SK-N-SH (cell line): ENCODE measurements at regions not wholly inside any gene's neighbourhood (a gene's known extent, or its start where the extent isn't known, plus 50 kb on each side); places are given as distances from the start of the nearest gene placed in this dataset.

ENCODE experiments used
- CTCF ChIA-PET: fragments of 300-600, 350-600 bp; formaldehyde crosslinking; extraction: SDS; loops from one replicate; lab custom pipeline; 2021; lab: Yijun Ruan, JAX
- POLR2A ChIA-PET: fragments of 350-600 bp; sonication (Branson Sonifier 250); formaldehyde crosslinking; extraction: SDS; loops from one replicate; lab custom pipeline; 2020; ENCODE audit warnings: antibody characterized with exemption, inconsistent platforms; lab: Yijun Ruan, JAX
- DNase-seq: peaks from one replicate; pipeline ENCODE4 v3.0.0; 2012
- H2AFZ ChIP-seq: fragments of 200-600 bp; sonication (generic); 2 replicates; pipeline ENCODE4 v1.8.1; 2016; ENCODE audit warnings: antibody characterized with exemption, mild to moderate bottlenecking, low read depth
- H3F3A ChIP-seq: fragments of 200-600 bp; sonication (generic); replicated peaks from 2 replicates; pipeline ENCODE3; 2016; ENCODE audit warnings: antibody characterized with exemption, mild to moderate bottlenecking; ENCODE audit not compliant: insufficient read depth
- H3K27ac ChIP-seq, 2 experiments: fragments of 200-500 bp in 1 of 2; fragments of 200-600 bp in 1 of 2; sonication (Bioruptor generic) in 1 of 2; sonication (generic), shearing (Covaris generic) in 1 of 2; 2 replicates each; pipeline versions ENCODE4 v1.5.1 to v1.6.1; 2014 to 2016; ENCODE audit warnings: low read depth in 2 of 2, inconsistent platforms in 1 of 2, low read length in 1 of 2, mild to moderate bottlenecking in 1 of 2, mixed read lengths in 1 of 2
- H3K27me3 ChIP-seq: fragments of 200-600 bp; sonication (generic), shearing (Covaris generic); 2 replicates; pipeline ENCODE4 v1.6.1; 2016; ENCODE audit warnings: mixed run types; ENCODE audit not compliant: insufficient read depth
- H3K36me3 ChIP-seq, 2 experiments: fragments of 200-500 bp in 1 of 2; fragments of 200-600 bp in 1 of 2; sonication (Bioruptor generic) in 1 of 2; sonication (generic) in 1 of 2; replicated peaks in 1 of 2; 2 replicates each; pipeline versions ENCODE3 to v1.5.1; 2014 to 2016; ENCODE audit warnings: low read length in 1 of 2, mild to moderate bottlenecking in 1 of 2; ENCODE audit not compliant: insufficient read depth in 2 of 2, control insufficient read depth in 1 of 2
- H3K4me1 ChIP-seq, 2 experiments: fragments of 200-500 bp in 1 of 2; fragments of 200-600 bp in 1 of 2; sonication (Bioruptor generic) in 1 of 2; sonication (generic), shearing (Covaris generic) in 1 of 2; 2 replicates each; pipeline versions ENCODE4 v1.5.1 to v1.6.1; 2014 to 2016; ENCODE audit warnings: low read depth in 1 of 2, low read length in 1 of 2, mixed run types in 1 of 2; ENCODE audit not compliant: insufficient read depth in 2 of 2, control insufficient read depth in 1 of 2
- H3K4me2 ChIP-seq: fragments of 200-600 bp; sonication (generic), shearing (Covaris generic); 2 replicates; pipeline ENCODE4 v1.6.1; 2017; ENCODE audit warnings: mixed run types
- H3K4me3 ChIP-seq, 2 experiments: fragments of 200-500 bp in 1 of 2; fragments of 200-600 bp in 1 of 2; sonication (Bioruptor generic) in 1 of 2; sonication (generic), shearing (Covaris generic) in 1 of 2; 2 replicates each; pipeline versions ENCODE4 v1.5.1 to v1.8.1; 2014 to 2016; ENCODE audit warnings: low read depth in 2 of 2, inconsistent platforms in 1 of 2, low read length in 1 of 2, mild to moderate bottlenecking in 1 of 2, mixed read lengths in 1 of 2, moderate library complexity in 1 of 2
- H3K79me2 ChIP-seq: fragments of 200-600 bp; sonication (generic); 2 replicates; pipeline ENCODE4 v1.8.1; 2017; ENCODE audit warnings: mild to moderate bottlenecking; ENCODE audit not compliant: insufficient read depth
- H3K9ac ChIP-seq: fragments of 200-600 bp; sonication (generic); 2 replicates; pipeline ENCODE4 v1.6.1; 2017; ENCODE audit warnings: mixed run types
- H3K9me2 ChIP-seq: fragments of 200-600 bp; sonication (generic); 2 replicates; pipeline ENCODE4 v1.6.1; 2017; ENCODE audit warnings: mixed run types
- H3K9me3 ChIP-seq: fragments of 200-600 bp; sonication (generic); 2 replicates; pipeline ENCODE4 v1.6.1; 2017; ENCODE audit warnings: mixed run types, mild to moderate bottlenecking, moderate library complexity
- H4K20me1 ChIP-seq: fragments of 200-600 bp; sonication (generic); 2 replicates; pipeline ENCODE4 v1.6.1; 2017; ENCODE audit warnings: mild to moderate bottlenecking, mixed run types; ENCODE audit not compliant: insufficient read depth
- CHD2 ChIP-seq: fragments of 150-350 bp; IDR thresholded peaks from 2 replicates; pipeline ENCODE4 v1.6.1; 2018; ENCODE audit warnings: low read length; ENCODE audit not compliant: partially characterized antibody
- CTCF ChIP-seq: fragments of 200-600 bp; sonication (generic); IDR thresholded peaks from 2 replicates; pipeline ENCODE4 v1.6.1; 2017; ENCODE audit warnings: antibody characterized with exemption, mild to moderate bottlenecking, moderate library complexity
- ELF1 ChIP-seq: IDR thresholded peaks from 2 replicates; pipeline ENCODE4 v1.4.0; 2012
- FOXJ3 ChIP-seq: sonication (generic); formaldehyde crosslinking; IDR thresholded peaks from 2 replicates; pipeline ENCODE4 v1.5.1; 2020; ENCODE audit warnings: mild to moderate bottlenecking, missing genetic modification reagents
- FOXM1 ChIP-seq: IDR thresholded peaks from 2 replicates; pipeline ENCODE4 v1.4.0; 2012; ENCODE audit warnings: low read depth, mild to moderate bottlenecking
- GATA2 ChIP-seq: sonication (generic); formaldehyde crosslinking; IDR thresholded peaks from 2 replicates; pipeline ENCODE4 v1.5.0; 2020; ENCODE audit warnings: mild to moderate bottlenecking, missing genetic modification reagents
- IRF3 ChIP-seq: fragments of 150-350 bp; IDR thresholded peaks from 2 replicates; pipeline ENCODE4 v1.6.1; 2016; ENCODE audit warnings: mild to moderate bottlenecking, low read depth, low read length
- NFIC ChIP-seq: IDR thresholded peaks from 2 replicates; pipeline ENCODE4 v1.4.0; 2012; ENCODE audit warnings: borderline replicate concordance
- NRF1 ChIP-seq: IDR thresholded peaks from 2 replicates; pipeline ENCODE4 v1.6.1; 2012; ENCODE audit warnings: low read depth, mild to moderate bottlenecking, low read length
- POLR2AphosphoS5 ChIP-seq: IDR thresholded peaks from 2 replicates; pipeline ENCODE4 v1.6.1; 2012; ENCODE audit warnings: low read depth, low read length
- RAD21 ChIP-seq: IDR thresholded peaks from 2 replicates; pipeline ENCODE4 v1.6.1; 2012; ENCODE audit warnings: mild to moderate bottlenecking, low read length
- RCOR1 ChIP-seq: fragments of 150-350 bp; IDR thresholded peaks from 2 replicates; pipeline ENCODE4 v1.6.1; 2017; ENCODE audit warnings: antibody characterized with exemption, low read length
- RXRA ChIP-seq: IDR thresholded peaks from 2 replicates; pipeline ENCODE4 v1.4.0; 2012; ENCODE audit warnings: low read depth, mild to moderate bottlenecking, borderline replicate concordance
- TCF12 ChIP-seq: IDR thresholded peaks from 2 replicates; pipeline ENCODE4 v1.4.0; 2012
- TEAD4 ChIP-seq: IDR thresholded peaks from 2 replicates; pipeline ENCODE4 v1.4.0; 2012; ENCODE audit warnings: mild to moderate bottlenecking, borderline replicate concordance; ENCODE audit not compliant: insufficient read depth
- ZBTB33 ChIP-seq: IDR thresholded peaks from 2 replicates; pipeline ENCODE4 v1.4.0; 2012; ENCODE audit warnings: low read depth, borderline replicate concordance
- WGBS: methylation state at CpG from one replicate; pipeline ENCODE4 v1.1.6; 2017; ENCODE audit warnings: low lambda C conversion rate; 5-methylcytosine and 5-hydroxymethylcytosine counted together

GRCh38 chr2:78940998-78941397 lies 84.5 kb upstream of the REG3G start:
- TF ChIP-seq GATA2, result no peak
- TF ChIP-seq TCF12, result no peak
- TF ChIP-seq ELF1, result no peak
- no peak for DNase-seq
- no peak overlapping the region for H3K27ac ChIP-seq
- no peaks in the 10 kb centered on the region for H3F3A ChIP-seq
- H2AFZ ChIP-seq, result no peak overlapping the region
- CTCF ChIA-PET, result no interaction called here
- 38% methylated on average over 6 of the region's 6 CpGs for WGBS
- no peak overlapping the region for H3K9ac ChIP-seq
- no peak overlapping the region for H3K4me2 ChIP-seq
- no peaks in the 10 kb centered on the region for H3K79me2 ChIP-seq
- H3K36me3 ChIP-seq, result no peaks in the 10 kb centered on the region
- no peaks in the 10 kb centered on the region for H3K27me3 ChIP-seq
- no peaks in the 10 kb centered on the region; a peak in 1 of 4 replicates for H3K4me1 ChIP-seq
- no peaks in the 10 kb centered on the region for H4K20me1 ChIP-seq
- POLR2A ChIA-PET, result no interaction called here
- H3K4me3 ChIP-seq, result no peak overlapping the region
- H3K9me2 ChIP-seq, result no peaks in the 10 kb centered on the region
- H3K9me3 ChIP-seq, result no peaks in the 10 kb centered on the region; the same call in 1 of the 2 replicates

- H3K9ac ChIP-seq, result no peak overlapping the region
- H4K20me1 ChIP-seq, result no peaks in the 10 kb centered on the region
- no peak overlapping the region for H3K4me2 ChIP-seq
- H3K36me3 ChIP-seq, result no peaks in the 10 kb centered on the region
- H3K9me2 ChIP-seq, result no peaks in the 10 kb centered on the region
- TF ChIP-seq CHD2, result no peak
- TF ChIP-seq TEAD4, result no peak
- no peak for TF ChIP-seq POLR2AphosphoS5
- no peak for TF ChIP-seq RXRA
- TF ChIP-seq ELF1, result no peak
- TF ChIP-seq RAD21, result no peak
- no peak for TF ChIP-seq FOXJ3 (CRISPR knock-in tag)
- no peak for TF ChIP-seq NRF1
- TF ChIP-seq RCOR1, result no peak
- no peak for TF ChIP-seq IRF3
- TF ChIP-seq CTCF, result no peak
- TF ChIP-seq ZBTB33, result no peak
- no peak for TF ChIP-seq FOXM1
- TF ChIP-seq NFIC, result no peak
- H3K27ac ChIP-seq, result no peak overlapping the region; a peak in 1 of 4 replicates
- H3K9me3 ChIP-seq, result no peaks in the 10 kb centered on the region; the same call in 1 of the 2 replicates
- ChIA-PET POLR2A (no interaction called here), CTCF (no interaction called here)
- no peaks in the 10 kb centered on the region for H3K79me2 ChIP-seq
- 7% methylated on average over 2 of the region's 2 CpGs for WGBS
- no peaks in the 10 kb centered on the region for H3K27me3 ChIP-seq
- no peak for DNase-seq
- no peaks in the 10 kb centered on the region; a peak in 1 of 4 replicates for H3K4me1 ChIP-seq
- no peaks in the 10 kb centered on the region for H3F3A ChIP-seq
- H3K4me3 ChIP-seq, result no peak overlapping the region
- H2AFZ ChIP-seq, result no peak overlapping the region
Observed at GRCh38 chr2:78941751-78942150, 83.8 kb upstream of the REG3G start.
